GM18870 (cell line): ENCODE measurements at regions not wholly inside any gene's neighbourhood (a gene's known extent, or its start where the extent isn't known, plus 50 kb on each side); places are given as distances from the start of the nearest gene placed in this dataset.
A peak's percentile ranks its signal among the peaks of the same experiment; 100 is the strongest.

Experiments used
- ATAC-seq: cut with Tn5 transposase; IDR thresholded peaks from one replicate; pipeline ENCODE4 v1.9.1; 2021; ENCODE audit warnings: moderate library complexity; ENCODE audit not compliant: unreplicated experiment

DNA sequence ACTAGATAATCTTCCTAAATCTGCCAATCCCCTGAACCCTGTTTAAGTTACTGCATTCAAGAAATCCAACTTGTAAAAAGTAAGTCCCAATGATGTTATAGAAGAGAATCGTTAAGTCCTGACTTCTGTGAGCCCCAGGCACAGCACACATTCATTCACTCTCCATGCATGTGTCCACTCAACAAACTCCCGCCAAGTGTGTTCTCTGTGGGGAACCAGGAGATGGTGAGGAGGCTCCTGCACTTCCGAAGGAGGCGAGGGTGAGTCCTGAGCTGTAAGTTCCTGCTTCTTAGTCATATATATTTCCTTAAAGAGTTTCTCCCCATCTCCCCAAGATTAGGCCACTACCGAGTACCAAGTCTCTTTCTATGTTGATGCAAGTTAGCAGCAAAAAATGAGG, 635.0 kb upstream of the ID2 start:
- no peak for ATAC-seq

DNA sequence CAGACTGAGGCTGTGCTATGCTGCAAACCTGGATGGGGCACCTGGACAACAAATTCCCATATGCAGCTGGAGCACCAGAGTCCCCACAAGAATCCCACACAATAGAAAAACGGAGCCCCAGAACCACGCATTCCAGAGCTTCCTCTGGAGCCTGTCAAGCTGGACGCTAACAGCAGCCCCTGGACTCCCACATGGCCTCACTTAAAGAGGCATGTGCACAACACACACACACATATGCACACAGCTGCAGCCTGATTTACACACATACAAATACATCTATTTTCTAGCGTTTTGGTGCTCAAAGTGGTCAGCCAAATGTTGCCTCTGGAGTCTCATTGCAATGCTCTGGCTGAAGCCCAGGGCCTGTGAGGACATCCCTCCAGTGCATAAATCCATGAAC, 632.7 kb upstream of the ID2 start:
- no peak for ATAC-seq

DNA sequence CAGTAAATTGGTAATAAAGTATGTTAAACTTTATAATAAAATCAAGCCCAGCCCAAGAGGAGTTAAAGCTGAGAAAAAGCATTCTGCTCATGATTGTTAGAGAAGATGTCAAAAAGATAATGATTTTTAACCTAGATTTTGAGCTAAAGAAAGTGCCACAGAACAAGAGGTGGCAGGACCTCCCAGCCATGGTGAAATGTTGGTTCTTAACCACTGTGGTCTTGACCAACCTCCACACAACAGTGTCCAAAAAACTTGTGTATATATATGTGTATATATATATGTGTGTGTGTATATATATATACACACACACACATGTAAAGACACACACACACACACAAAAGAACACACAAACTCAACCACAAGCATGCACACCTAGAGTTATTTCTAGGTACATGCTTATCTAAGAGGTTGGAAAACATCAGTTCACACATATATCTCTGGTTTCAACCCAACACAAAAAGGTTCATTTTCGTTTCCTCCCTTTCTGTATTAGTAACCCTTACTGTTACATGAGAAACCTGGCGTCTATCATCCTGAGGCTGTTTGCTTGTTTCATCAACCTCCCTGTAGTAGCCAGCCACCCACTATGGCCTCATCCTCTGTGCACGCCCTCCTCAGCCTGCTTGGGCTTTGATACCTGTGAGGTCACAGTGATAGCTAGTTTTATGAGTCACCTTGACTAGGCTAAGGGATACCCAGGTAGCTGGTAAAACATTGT, 631.8 kb upstream of the ID2 start:
- ATAC-seq, result peak; percentile 93

DNA sequence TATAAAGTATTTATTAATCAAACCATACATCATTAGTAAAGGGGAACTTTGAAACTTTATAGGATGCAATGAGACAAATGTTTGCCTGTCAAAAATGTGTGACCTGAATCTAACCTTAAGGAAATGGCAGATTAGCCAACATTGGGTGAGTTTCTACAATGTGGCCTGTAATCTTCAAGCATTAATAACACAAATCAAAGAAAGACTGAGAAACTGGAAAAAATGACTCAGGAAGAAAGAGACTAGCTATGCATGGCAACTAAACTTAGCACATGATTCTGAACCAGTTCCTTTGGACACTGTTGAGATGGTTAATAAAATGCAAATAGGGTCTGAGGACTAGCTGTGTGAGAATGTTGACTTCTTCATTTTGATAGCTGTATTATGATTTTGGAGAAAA, 628.6 kb upstream of the ID2 start:
- no peak for ATAC-seq

GRCh38 chr2:8054070-8054469, 627.8 kb upstream of the ID2 start:
- no peak for ATAC-seq

DNA sequence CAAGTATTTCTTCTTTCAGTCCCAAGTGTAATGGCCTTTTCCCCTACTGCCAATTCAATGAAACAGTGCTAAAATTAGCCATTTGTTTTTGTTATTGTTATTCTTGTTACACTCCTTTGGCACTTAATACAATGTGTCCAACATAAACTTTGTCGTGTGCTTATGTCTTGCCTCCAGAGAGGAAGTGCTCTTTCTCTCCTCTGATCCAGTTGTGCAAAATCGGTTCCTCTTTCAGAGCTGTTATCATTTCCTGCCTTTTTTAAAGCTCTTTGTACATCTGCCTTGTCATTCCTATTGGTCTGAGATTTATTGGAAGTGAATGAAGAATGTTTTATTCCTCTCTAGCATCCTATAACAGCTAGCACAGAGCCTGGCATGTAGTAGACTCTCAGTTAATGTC, 623.2 kb upstream of the ID2 start:
- no peak for ATAC-seq

- no peak for ATAC-seq
These were observed 622.6 kb upstream of the ID2 start for GRCh38 chr2:8059255-8059654.

DNA sequence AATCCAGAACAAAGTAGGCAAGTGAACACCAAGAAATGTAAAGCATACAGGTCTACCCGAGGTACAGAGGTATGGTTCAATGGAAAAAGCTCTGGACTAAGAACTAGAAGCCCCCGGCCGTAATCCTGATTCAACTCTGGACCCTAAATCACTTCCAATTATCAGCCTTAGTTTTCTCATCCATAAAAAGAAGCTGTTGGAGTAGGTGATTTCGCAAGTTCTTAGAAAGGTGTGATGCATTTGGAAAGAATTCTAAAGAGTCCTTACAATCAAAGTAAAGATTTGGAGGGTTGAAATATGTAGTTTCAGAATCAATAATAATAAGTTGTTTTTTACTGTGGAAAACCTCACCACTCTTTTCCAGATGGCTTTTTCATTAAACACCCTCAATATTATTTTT, 622.1 kb upstream of the ID2 start:
- ATAC-seq, result no peak

- ATAC-seq, result no peak
These were observed 620.6 kb upstream of the ID2 start for GRCh38 chr2:8061219-8061618.

- no peak for ATAC-seq
These were observed 617.3 kb upstream of the ID2 start for GRCh38 chr2:8064603-8065002.

- no peak for ATAC-seq
These were observed 616.7 kb upstream of the ID2 start for GRCh38 chr2:8065191-8065590.

DNA sequence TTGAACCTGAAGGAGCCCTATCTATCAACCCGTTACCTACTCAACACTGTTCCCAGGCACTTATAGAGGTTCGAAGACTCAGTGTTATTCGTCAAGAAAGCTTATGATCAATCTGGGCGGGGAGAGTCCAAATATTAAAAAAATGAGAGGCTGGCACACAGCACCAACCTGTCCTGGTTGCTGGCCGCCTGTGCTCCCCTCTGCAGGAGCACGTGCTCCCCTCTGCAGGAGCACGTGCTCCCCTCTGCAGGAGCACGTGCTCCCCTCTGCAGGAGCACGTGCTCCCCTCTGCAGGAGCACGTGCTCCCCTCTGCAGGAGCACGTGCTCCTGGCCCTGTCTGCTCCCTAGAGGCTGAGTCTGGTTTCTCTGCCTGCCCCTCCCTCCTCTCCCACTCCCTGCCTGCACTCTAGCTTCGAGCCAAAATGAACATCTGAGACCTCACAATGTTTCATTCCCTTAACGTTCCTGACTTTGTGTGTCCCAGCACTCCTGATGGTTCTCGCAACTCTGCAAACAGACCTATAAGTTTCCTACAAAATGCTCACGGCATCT, 614.0 kb upstream of the ID2 start:
- no peak for ATAC-seq

DNA sequence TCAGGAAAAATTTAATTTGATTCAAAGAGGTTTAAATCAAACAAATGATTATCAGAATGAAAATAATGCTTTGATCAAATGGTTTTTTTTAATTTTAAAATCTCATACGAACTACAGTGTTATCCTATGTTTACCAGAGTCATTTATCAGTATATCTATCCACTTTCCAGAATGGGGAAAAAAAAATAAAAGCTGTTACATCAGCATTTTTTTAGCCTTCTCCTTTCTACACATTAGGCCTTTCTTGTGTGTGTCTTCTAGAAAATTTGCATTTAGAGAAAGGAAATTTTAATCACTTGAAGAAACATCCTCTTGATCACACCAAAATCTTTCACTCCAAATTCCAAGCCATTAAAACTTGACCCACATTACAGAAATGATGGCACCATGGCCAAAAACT, 608.9 kb upstream of the ID2 start:
- no peak for ATAC-seq

- ATAC-seq, result no peak
These were observed 607.9 kb upstream of the ID2 start for GRCh38 chr2:8073916-8074315.

- ATAC-seq, result no peak
These were observed 605.2 kb upstream of the ID2 start for GRCh38 chr2:8076448-8077342.

- ATAC-seq, result no peak
These were observed 603.2 kb upstream of the ID2 start for GRCh38 chr2:8078705-8079104.

DNA sequence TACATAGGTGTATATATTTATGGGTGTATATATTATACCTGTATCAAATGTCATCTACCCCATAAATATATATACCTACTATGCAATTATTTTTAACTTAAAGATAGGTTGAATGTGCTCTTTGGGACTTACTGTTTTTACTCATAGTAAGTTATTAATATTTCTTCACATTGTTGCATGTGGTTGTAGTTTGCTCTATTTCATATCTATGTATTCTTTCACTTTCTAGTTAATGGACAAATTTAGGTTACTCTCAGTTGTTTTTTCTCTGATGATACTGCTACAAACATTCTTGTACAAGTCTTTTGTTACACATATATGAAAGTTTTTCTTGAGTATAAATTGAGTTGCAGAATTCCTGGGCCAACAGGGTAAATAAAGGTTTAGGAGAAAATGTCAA, 601.8 kb upstream of the ID2 start:
- no peak for ATAC-seq

- no peak for ATAC-seq
These were observed 600.7 kb upstream of the ID2 start for GRCh38 chr2:8081130-8081529.

- ATAC-seq, result no peak
These were observed 599.0 kb upstream of the ID2 start for GRCh38 chr2:8082840-8083239.

DNA sequence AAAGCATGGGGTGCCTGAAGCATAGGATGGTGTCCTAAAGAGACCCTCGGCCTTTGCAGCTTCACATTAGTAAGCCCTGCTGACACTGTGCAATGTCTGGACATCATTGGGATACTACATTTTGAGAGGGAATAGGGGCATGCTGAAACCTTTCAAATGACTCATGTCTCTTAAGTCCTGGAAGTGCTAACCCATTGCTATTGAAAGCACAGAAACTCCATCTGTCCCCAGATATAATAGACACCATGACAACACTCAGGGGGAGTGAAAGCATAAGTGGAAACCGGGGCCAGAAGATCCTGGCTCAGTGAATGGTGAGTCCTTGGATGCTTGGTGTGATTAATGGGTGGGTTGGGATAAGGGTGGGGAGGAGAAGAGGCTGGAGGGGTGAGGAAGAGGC, 595.5 kb upstream of the ID2 start:
- ATAC-seq, result no peak

- ATAC-seq, result no peak
These were observed 594.9 kb upstream of the ID2 start for GRCh38 chr2:8086796-8087479.

- ATAC-seq, result no peak
These were observed 594.4 kb upstream of the ID2 start for GRCh38 chr2:8087480-8087840.
